ENCODE measurements at regions not wholly inside any gene's neighbourhood (a gene's known extent, or its start where the extent isn't known, plus 50 kb on each side); places are given as distances from the start of the nearest gene placed in this dataset.

DNA sequence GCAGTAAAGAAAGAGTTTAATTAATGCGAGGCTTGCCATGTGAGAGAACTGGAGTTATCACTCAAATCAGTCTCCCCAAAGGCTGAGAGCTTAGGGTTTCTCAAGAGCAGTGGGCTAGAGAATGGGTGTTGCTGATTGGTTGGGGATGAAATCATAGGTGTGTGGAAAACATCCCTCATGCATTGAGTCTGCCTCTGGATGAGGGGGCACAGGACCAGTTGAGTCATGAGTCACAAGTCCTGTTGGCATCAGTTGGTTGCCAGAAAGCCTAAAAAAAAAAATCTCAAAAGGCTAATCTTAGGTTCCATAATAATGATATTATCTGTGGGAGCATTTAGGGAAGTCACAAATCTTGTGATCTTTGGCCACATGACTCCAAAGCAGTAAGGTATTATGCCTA is 800.3 kb downstream of the TUSC7 start:
- no peak for TF ChIP-seq CTCF (conservative IDR thresholded peaks at IDR 0.05; ENCODE audit: control insufficient read depth, insufficient read depth, low read depth, low read length)
- DNase-seq (ENCODE audit: low read depth): peak; percentile 9
- H3K4me3 ChIP-seq (ENCODE audit: control insufficient read depth, low read depth, low read length): no peak overlapping the region

- peak; percentile 21 for DNase-seq (ENCODE audit: low read depth)
- H3K4me3 ChIP-seq (ENCODE audit: control insufficient read depth, low read depth, low read length): no peak overlapping the region
- no peak for TF ChIP-seq CTCF (conservative IDR thresholded peaks at IDR 0.05; ENCODE audit: control insufficient read depth, insufficient read depth, low read depth, low read length)
These were observed 800.8 kb downstream of the TUSC7 start for GRCh38 chr3:117510396-117510795.

- no peak overlapping the region for H3K4me3 ChIP-seq (ENCODE audit: control insufficient read depth, low read depth, low read length)
- TF ChIP-seq CTCF (conservative IDR thresholded peaks at IDR 0.05; ENCODE audit: control insufficient read depth, insufficient read depth, low read depth, low read length): no peak
- DNase-seq (ENCODE audit: low read depth): no peak
These were observed 803.4 kb downstream of the TUSC7 start for GRCh38 chr3:117512975-117513374.

DNA sequence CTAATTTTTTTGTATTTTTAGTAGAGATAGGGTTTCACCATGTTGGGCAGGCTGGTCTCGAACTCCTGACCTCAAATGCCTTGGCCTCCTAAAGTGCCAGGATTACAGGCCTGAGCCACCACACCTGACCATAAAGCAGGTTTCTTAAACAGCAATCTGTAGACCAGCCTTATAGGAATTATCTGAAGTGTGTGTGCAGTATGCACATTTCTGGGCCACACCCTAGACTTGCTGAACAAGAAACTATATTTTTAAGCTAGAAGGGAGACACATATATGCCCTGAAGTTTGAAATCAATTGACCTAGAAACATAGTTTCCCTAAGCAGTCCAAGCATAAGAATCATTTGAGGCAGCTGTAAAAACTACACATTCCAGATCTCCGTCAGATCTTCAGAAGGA is 805.7 kb downstream of the TUSC7 start:
- no peak overlapping the region for H3K4me3 ChIP-seq (ENCODE audit: control insufficient read depth, low read depth, low read length)
- no peak for DNase-seq (ENCODE audit: low read depth)
- no peak for TF ChIP-seq CTCF (conservative IDR thresholded peaks at IDR 0.05; ENCODE audit: control insufficient read depth, insufficient read depth, low read depth, low read length)

DNA sequence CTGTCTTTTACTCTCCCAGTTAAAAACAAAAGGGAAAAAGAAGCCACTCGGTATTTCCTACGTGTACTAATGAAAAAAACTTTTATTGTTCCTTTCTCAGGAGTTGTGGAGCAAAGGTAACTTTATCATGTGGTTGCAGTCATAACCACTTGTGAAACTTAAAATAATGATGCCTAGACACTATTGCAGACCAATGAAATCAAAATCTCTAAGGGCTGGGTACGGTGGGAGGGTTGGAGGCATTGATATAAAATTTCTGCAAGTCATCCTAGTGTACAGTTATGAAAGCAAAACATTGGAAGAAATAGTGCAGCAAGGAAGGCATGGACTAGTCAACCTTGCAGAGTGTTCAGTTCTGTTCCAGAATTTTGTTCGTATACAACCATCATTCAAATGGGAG is 808.8 kb downstream of the TUSC7 start:
- DNase-seq (ENCODE audit: low read depth): no peak
- no peak for TF ChIP-seq CTCF (conservative IDR thresholded peaks at IDR 0.05; ENCODE audit: control insufficient read depth, insufficient read depth, low read depth, low read length)
- no peak overlapping the region for H3K4me3 ChIP-seq (ENCODE audit: control insufficient read depth, low read depth, low read length)

DNA sequence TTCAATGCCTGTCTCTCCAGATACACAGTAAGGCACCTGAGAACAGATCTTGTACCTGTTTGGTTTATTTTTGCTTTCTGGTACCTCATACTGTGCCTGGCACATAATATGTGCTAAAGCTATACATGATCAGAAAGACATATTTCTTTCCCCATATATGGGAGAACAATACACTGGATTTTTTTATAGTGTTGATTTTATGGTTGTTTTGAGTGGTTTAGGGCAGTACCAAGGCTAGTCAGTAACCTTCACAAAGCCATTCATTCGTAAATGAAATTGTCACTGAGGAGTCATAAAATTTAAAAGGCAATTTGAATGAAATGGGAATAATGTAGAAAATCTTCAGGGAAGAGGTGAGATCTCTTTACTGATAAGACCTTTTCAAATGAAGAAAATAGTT is 810.2 kb downstream of the TUSC7 start:
- H3K4me3 ChIP-seq (ENCODE audit: control insufficient read depth, low read depth, low read length): no peak overlapping the region
- no peak for DNase-seq (ENCODE audit: low read depth)
- no peak for TF ChIP-seq CTCF (conservative IDR thresholded peaks at IDR 0.05; ENCODE audit: control insufficient read depth, insufficient read depth, low read depth, low read length)

DNA sequence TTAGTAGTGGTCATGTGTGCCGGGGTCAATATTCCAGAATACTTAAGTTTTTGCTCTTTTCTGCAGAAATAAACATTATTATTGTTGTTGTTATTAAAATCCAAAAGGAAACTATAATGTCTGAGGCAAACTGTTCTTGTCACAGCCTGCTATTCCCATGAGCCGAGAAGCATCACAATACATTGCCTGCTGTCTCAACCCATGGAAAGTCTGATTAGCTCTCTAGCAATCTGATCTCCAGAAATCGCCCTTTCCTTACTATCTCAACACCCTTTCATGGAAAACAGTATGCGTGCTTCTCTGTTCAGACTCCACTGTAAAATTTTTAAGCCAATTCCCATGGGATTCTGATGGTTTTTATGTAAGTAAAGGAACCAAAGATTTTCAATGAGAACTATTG is 811.0 kb downstream of the TUSC7 start:
- no peak for TF ChIP-seq CTCF (conservative IDR thresholded peaks at IDR 0.05; ENCODE audit: control insufficient read depth, insufficient read depth, low read depth, low read length)
- DNase-seq (ENCODE audit: low read depth): no peak
- no peak overlapping the region for H3K4me3 ChIP-seq (ENCODE audit: control insufficient read depth, low read depth, low read length)

Data from fibroblast of mammary gland (primary cell).